GM12878 (cell line): ENCODE measurements at regions not wholly inside any gene's neighbourhood (a gene's known extent, or its start where the extent isn't known, plus 50 kb on each side); places are given as distances from the start of the nearest gene placed in this dataset.

Experiments
- ATAC-seq: fragments of 200-7000 bp; cut with Tn5 transposase; 3 replicates; pipeline ENCODE4 v1.9.1; 2020; ENCODE audit warnings: mild to moderate bottlenecking, moderate library complexity
- BruUV-seq: library from RNA; stranded (reverse); fragments of 400-500 nt; replicated peaks from 2 replicates; lab custom pipeline; 2021; lab: Mats Ljungman, UMichigan
- CTCF ChIA-PET: fragments of 300-600 bp; sonication (Branson Sonifier 250); formaldehyde crosslinking; extraction: SDS; loops from one replicate; lab custom pipeline; 2021; ENCODE audit warnings: inconsistent platforms; lab: Yijun Ruan, JAX
- POLR2A ChIA-PET: fragments of 350-600 bp; formaldehyde crosslinking; extraction: SDS; loops from one replicate; lab custom pipeline; 2021; ENCODE audit warnings: inconsistent platforms; lab: Charles Lee
- RAD21 ChIA-PET: fragments of 300-600 bp; sonication (Branson Sonifier 250); formaldehyde crosslinking; loops from one replicate; lab custom pipeline; 2023; ENCODE audit warnings: antibody characterized with exemption; ENCODE audit not compliant: unreplicated experiment; lab: Charles Lee
- SMC1A ChIA-PET: fragments of 300-600 bp; sonication (Branson Sonifier 250); formaldehyde crosslinking; loops from one replicate; lab custom pipeline; 2023; ENCODE audit not compliant: unreplicated experiment, uncharacterized antibody; lab: Charles Lee
- DNase-seq: peaks from one replicate; pipeline ENCODE4 v3.0.0-alpha.2; 2011; ENCODE audit warnings: low read depth, low spot score
- FAIRE-seq: peaks from 3 replicates; lab custom pipeline; 2011; peaks lifted over from hg19 to GRCh38; lab: Jason Lieb, UNC
- H2AFZ ChIP-seq: 2 replicates; pipeline ENCODE4 v1.6.0; 2011; ENCODE audit warnings: low read depth, low read length, control low read depth; ENCODE audit not compliant: control insufficient read depth
- H3K27ac ChIP-seq: 2 replicates; pipeline ENCODE4 v1.5.1; 2011; ENCODE audit warnings: control low read depth; ENCODE audit not compliant: control insufficient read depth, insufficient read depth
- H3K27me3 ChIP-seq, 2 experiments: replicated peaks in 1 of 2; 2 replicates each; pipeline versions ENCODE4 v1.6.0 to v1.6.1; 2011; ENCODE audit warnings: low read length in 1 of 2; ENCODE audit not compliant: control insufficient read depth in 2 of 2, insufficient read depth in 2 of 2
- H3K36me3 ChIP-seq, 2 experiments: 2 replicates each; pipeline ENCODE4 v1.5.1; 2011; ENCODE audit warnings: low read length in 1 of 2; ENCODE audit not compliant: control insufficient read depth in 2 of 2, insufficient read depth in 2 of 2
- H3K4me1 ChIP-seq: 2 replicates; pipeline ENCODE4 v1.6.1; 2011; ENCODE audit warnings: mild to moderate bottlenecking, low read length, moderate library complexity, mixed read lengths; ENCODE audit not compliant: control insufficient read depth, insufficient read depth
- H3K4me2 ChIP-seq: 2 replicates; pipeline ENCODE4 v1.6.0; 2011; ENCODE audit warnings: control low read depth; ENCODE audit not compliant: control insufficient read depth, insufficient read depth
- H3K4me3 ChIP-seq: fragments of 200-600 bp; sonication (generic); 2 replicates; pipeline ENCODE4 v1.5.1; 2016
- H3K79me2 ChIP-seq: 2 replicates; pipeline ENCODE4 v1.6.0; 2011; ENCODE audit warnings: low read length; ENCODE audit not compliant: control insufficient read depth, insufficient read depth
- H3K9ac ChIP-seq: 2 replicates; pipeline ENCODE4 v1.8.0; 2011; ENCODE audit warnings: low read length, control low read depth, mixed read lengths; ENCODE audit not compliant: control insufficient read depth, insufficient read depth
- H3K9me3 ChIP-seq: replicated peaks from 3 replicates; pipeline ENCODE4 v1.5.1; 2011; ENCODE audit warnings: mild to moderate bottlenecking, low read length; ENCODE audit not compliant: control insufficient read depth, insufficient read depth
- H4K20me1 ChIP-seq: 2 replicates; pipeline ENCODE4 v1.6.0; 2011; ENCODE audit not compliant: control insufficient read depth, insufficient read depth
- ATF7 ChIP-seq: fragments of 450-650 bp; IDR thresholded peaks from 2 replicates; pipeline ENCODE4 v1.6.1; 2016; ENCODE audit warnings: low read depth, mild to moderate bottlenecking
- BHLHE40 ChIP-seq, 2 experiments: fragments of 450-650 bp in 1 of 2; IDR thresholded peaks; 2 replicates each; pipeline ENCODE4 v1.6.1; 2011 to 2017; ENCODE audit warnings: low read depth in 2 of 2, borderline replicate concordance in 1 of 2, improper control_type of control experiment in 1 of 2, low read length in 1 of 2, mild to moderate bottlenecking in 1 of 2
- CHD2 ChIP-seq: IDR thresholded peaks from 2 replicates; pipeline ENCODE4 v1.6.1; 2011; ENCODE audit warnings: low read depth, low read length, improper control_type of control experiment, borderline replicate concordance
- CREB1 ChIP-seq: IDR thresholded peaks from 2 replicates; pipeline ENCODE4 v1.6.1; 2012; ENCODE audit warnings: low read depth, mild to moderate bottlenecking, inconsistent platforms
- ESRRA ChIP-seq: IDR thresholded peaks from 2 replicates; pipeline ENCODE4 v1.6.1; 2012; ENCODE audit warnings: mild to moderate bottlenecking, low read length, improper control_type of control experiment
- HDAC2 ChIP-seq: fragments of 200-600 bp; sonication (generic); IDR thresholded peaks from 2 replicates; pipeline ENCODE4 v1.6.1; 2017
- KLF5 ChIP-seq: fragments of 450-650 bp; IDR thresholded peaks from 2 replicates; pipeline ENCODE4 v1.6.1; 2014; ENCODE audit warnings: mild to moderate bottlenecking; ENCODE audit not compliant: partially characterized antibody
- MAX ChIP-seq: IDR thresholded peaks from 2 replicates; pipeline ENCODE4 v1.6.1; 2012; ENCODE audit warnings: low read depth, low read length, improper control_type of control experiment
- NFXL1 ChIP-seq: fragments of 450-650 bp; IDR thresholded peaks from 2 replicates; pipeline ENCODE4 v1.6.1; 2017; ENCODE audit warnings: antibody characterized with exemption, mild to moderate bottlenecking, borderline replicate concordance
- NFYB ChIP-seq: IDR thresholded peaks from 2 replicates; pipeline ENCODE4 v1.6.1; 2011; ENCODE audit warnings: low read depth, mild to moderate bottlenecking, low read length, improper control_type of control experiment, moderate library complexity; ENCODE audit not compliant: insufficient read depth
- NRF1 ChIP-seq: conservative IDR thresholded peaks from 2 replicates; pipeline ENCODE4 v1.6.1; 2011; ENCODE audit warnings: mild to moderate bottlenecking, low read depth, low read length, improper control_type of control experiment
- RAD21 ChIP-seq: IDR thresholded peaks from 2 replicates; pipeline ENCODE4 v1.6.1; 2011; ENCODE audit warnings: mild to moderate bottlenecking, low read depth, low read length, moderate library complexity; ENCODE audit not compliant: insufficient read depth
- RCOR1 ChIP-seq: conservative IDR thresholded peaks from 2 replicates; pipeline ENCODE4 v1.6.1; 2012; ENCODE audit warnings: low read depth, low read length, improper control_type of control experiment
- RUNX3 ChIP-seq: IDR thresholded peaks from 2 replicates; pipeline ENCODE4 v1.6.1; 2012; ENCODE audit warnings: low read length, inconsistent platforms
- SPI1 ChIP-seq: IDR thresholded peaks from 2 replicates; pipeline ENCODE4 v1.6.1; 2011; ENCODE audit warnings: low read depth, mild to moderate bottlenecking, low read length, moderate library complexity, borderline replicate concordance; ENCODE audit not compliant: insufficient read depth
- STAT3 ChIP-seq: IDR thresholded peaks from 2 replicates; pipeline ENCODE4 v1.6.1; 2011; ENCODE audit warnings: low read depth, low read length, improper control_type of control experiment
- SUZ12 ChIP-seq: fragments of 200-600 bp; sonication (generic); IDR thresholded peaks from one replicate; pipeline ENCODE4 v1.6.1; 2018; ENCODE audit warnings: antibody characterized with exemption, mild to moderate bottlenecking; ENCODE audit not compliant: unreplicated experiment
- TAF1 ChIP-seq: IDR thresholded peaks from 2 replicates; pipeline ENCODE4 v1.6.1; 2011; ENCODE audit warnings: mild to moderate bottlenecking, low read depth, low read length, borderline replicate concordance
- ZNF592 ChIP-seq: fragments of 450-650 bp; IDR thresholded peaks from 2 replicates; pipeline ENCODE4 v1.6.1; 2017; ENCODE audit warnings: mild to moderate bottlenecking, moderate library complexity
- WGBS: methylation state at CpG from one replicate; pipeline ENCODE4 v1.1.6; 2016; ENCODE audit warnings: low lambda C conversion rate; ENCODE audit not compliant: insufficient replicate concordance, insufficient coverage; ENCODE audit errors: missing lambda C conversion rate; 5-methylcytosine and 5-hydroxymethylcytosine counted together
- in situ Hi-C: fragments of 300-500 bp; cut with MboI; formaldehyde crosslinking; loops from 9 replicates; pipeline ENCODE4 v1.14.3; 2018; ENCODE audit warnings: mixed read lengths
- intact Hi-C: fragments of 100-400 bp; cut with micrococcal nuclease; formaldehyde crosslinking; loops from one replicate; pipeline ENCODE4 v1.14.2; 2022; ENCODE audit not compliant: unreplicated experiment
- TF ChIP-seq, protein P1 (sequence below): fragments of 450-650 bp; IDR thresholded peaks from 2 replicates; pipeline ENCODE4 v1.6.1; 2017; ENCODE audit warnings: mild to moderate bottlenecking

DNA sequence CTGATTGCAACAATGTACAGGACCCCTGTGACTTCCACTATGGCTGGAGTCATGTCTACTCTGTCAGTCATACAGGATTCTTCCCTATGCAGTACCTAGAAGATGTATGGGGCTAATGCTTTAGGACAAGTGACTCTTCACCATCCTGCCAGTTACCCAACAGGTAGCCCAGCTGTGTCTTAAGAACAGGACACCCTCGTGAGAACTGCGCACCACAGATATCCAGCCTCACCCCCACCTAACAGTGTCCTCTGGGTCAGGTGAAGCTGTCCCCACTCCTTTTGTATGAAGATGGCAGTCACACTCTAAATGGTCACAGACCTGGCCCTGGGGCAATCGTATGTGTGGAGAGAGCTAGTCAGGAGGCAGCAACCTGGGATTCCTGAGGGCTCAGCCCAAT, 191.6 kb downstream of the C6orf118 start:
- BruUV-seq: no TSS peak
- intact Hi-C loops (no loop called here), in situ Hi-C loops (no loop called here)
- 0% methylated on average over 3 of the region's 3 CpGs for WGBS
- no peak overlapping the region for H3K27ac ChIP-seq
- ChIA-PET RAD21 (no interaction called here), POLR2A (no interaction called here), CTCF (no interaction called here), SMC1A (interaction anchor here (0.7 kb wide), 1 partner anchor 23 kb away, joined by 3 read pairs; no protein-coding TSS in a partner anchor)
- ATAC-seq: no peak
- no peaks in the 10 kb centered on the region for H3K79me2 ChIP-seq
- H3K36me3 ChIP-seq: no peaks in the 10 kb centered on the region
- H3K4me2 ChIP-seq: no peak overlapping the region
- no peak overlapping the region for H3K9ac ChIP-seq
- no peaks in the 10 kb centered on the region for H4K20me1 ChIP-seq
- TF ChIP-seq CREB1 (no peak), TAF1 (no peak), STAT3 (no peak), NFXL1 (no peak), SPI1 (no peak), NRF1 (no peak), NFYB (no peak), ATF7 (no peak), RCOR1 (no peak), BHLHE40 (IDR thresholded peaks at IDR 0.05; ENCODE audit: borderline replicate concordance in 1 of 2, low read depth in 2 of 2, low read length in 1 of 2) (no peak), ZNF592 (no peak), CHD2 (no peak), ESRRA (no peak), RAD21 (no peak), KLF5 (no peak), RUNX3 (no peak), HDAC2 (no peak), SUZ12 (no peak), MAX (no peak)
- TF ChIP-seq, protein P1, sequence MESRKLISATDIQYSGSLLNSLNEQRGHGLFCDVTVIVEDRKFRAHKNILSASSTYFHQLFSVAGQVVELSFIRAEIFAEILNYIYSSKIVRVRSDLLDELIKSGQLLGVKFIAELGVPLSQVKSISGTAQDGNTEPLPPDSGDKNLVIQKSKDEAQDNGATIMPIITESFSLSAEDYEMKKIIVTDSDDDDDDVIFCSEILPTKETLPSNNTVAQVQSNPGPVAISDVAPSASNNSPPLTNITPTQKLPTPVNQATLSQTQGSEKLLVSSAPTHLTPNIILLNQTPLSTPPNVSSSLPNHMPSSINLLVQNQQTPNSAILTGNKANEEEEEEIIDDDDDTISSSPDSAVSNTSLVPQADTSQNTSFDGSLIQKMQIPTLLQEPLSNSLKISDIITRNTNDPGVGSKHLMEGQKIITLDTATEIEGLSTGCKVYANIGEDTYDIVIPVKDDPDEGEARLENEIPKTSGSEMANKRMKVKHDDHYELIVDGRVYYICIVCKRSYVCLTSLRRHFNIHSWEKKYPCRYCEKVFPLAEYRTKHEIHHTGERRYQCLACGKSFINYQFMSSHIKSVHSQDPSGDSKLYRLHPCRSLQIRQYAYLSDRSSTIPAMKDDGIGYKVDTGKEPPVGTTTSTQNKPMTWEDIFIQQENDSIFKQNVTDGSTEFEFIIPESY: no peak
- no peaks in the 10 kb centered on the region for H3K27me3 ChIP-seq
- H3K4me1 ChIP-seq: no peaks in the 10 kb centered on the region
- H3K4me3 ChIP-seq: no peak overlapping the region
- no peaks in the 10 kb centered on the region for H3K9me3 ChIP-seq
- FAIRE-seq: no peak
- DNase-seq: no peak
- no peak overlapping the region for H2AFZ ChIP-seq
